Suprapubic skin (tissue), 4 donors: ENCODE measurements at regions not wholly inside any gene's neighbourhood (a gene's known extent, or its start where the extent isn't known, plus 50 kb on each side); places are given as distances from the start of the nearest gene placed in this dataset.

ENCODE experiments used
- EP300 ChIP-seq: sonication (generic); formaldehyde crosslinking; IDR thresholded peaks from one replicate; pipeline ENCODE4 v1.6.1; 2017; ENCODE audit warnings: antibody characterized with exemption
- POLR2A ChIP-seq, 2 donors: fragments of 450-650 bp; IDR thresholded peaks; one replicate each; pipeline ENCODE4 v1.6.1; 2017; ENCODE audit warnings: antibody characterized with exemption in 2 of 2, mild to moderate bottlenecking in 2 of 2, moderate library complexity in 2 of 2
- POLR2AphosphoS5 ChIP-seq, 3 donors: sonication (generic); formaldehyde crosslinking; IDR thresholded peaks; one replicate each; pipeline ENCODE4 v1.6.1; 2017; ENCODE audit warnings: antibody characterized with exemption in 3 of 3
- TF ChIP-seq, protein P1 (sequence below), 2 donors: fragments of 200-600 bp in 1 of 2; fragments of 450-650 bp in 1 of 2; sonication (generic) in 1 of 2; IDR thresholded peaks; one replicate each; pipeline ENCODE4 v1.5.1; 2016 to 2019; ENCODE audit warnings: antibody characterized with exemption in 2 of 2, mild to moderate bottlenecking in 1 of 2, moderate library complexity in 1 of 2

GRCh38 chr9:28900406-28900805 lies 1327.1 kb upstream of the C9orf72 start:
- TF ChIP-seq, protein P1, sequence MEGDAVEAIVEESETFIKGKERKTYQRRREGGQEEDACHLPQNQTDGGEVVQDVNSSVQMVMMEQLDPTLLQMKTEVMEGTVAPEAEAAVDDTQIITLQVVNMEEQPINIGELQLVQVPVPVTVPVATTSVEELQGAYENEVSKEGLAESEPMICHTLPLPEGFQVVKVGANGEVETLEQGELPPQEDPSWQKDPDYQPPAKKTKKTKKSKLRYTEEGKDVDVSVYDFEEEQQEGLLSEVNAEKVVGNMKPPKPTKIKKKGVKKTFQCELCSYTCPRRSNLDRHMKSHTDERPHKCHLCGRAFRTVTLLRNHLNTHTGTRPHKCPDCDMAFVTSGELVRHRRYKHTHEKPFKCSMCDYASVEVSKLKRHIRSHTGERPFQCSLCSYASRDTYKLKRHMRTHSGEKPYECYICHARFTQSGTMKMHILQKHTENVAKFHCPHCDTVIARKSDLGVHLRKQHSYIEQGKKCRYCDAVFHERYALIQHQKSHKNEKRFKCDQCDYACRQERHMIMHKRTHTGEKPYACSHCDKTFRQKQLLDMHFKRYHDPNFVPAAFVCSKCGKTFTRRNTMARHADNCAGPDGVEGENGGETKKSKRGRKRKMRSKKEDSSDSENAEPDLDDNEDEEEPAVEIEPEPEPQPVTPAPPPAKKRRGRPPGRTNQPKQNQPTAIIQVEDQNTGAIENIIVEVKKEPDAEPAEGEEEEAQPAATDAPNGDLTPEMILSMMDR (IDR thresholded peaks at IDR 0.05): no peak
- TF ChIP-seq POLR2A (IDR thresholded peaks at IDR 0.05): no peak
- TF ChIP-seq POLR2AphosphoS5 (IDR thresholded peaks at IDR 0.05): no peak
- no peak for TF ChIP-seq EP300
